Bronchial epithelial cell (primary cell): ENCODE measurements at regions not wholly inside any gene's neighbourhood (a gene's known extent, or its start where the extent isn't known, plus 50 kb on each side); places are given as distances from the start of the nearest gene placed in this dataset.
"Not testable (repeated sequence)": the region's sequence is repeated elsewhere in the genome, so short reads cannot be mapped to it uniquely, and the experiment has no call there.

ENCODE experiments used
- DNase-seq: peaks from one replicate; pipeline ENCODE4 v3.0.0-alpha.2; 2010; ENCODE audit warnings: low read depth
- FAIRE-seq: peaks from 2 replicates; lab custom pipeline; 2011; peaks lifted over from hg19 to GRCh38; lab: Jason Lieb, UNC
- H3K27me3 ChIP-seq: 2 replicates; pipeline ENCODE4 v1.5.1; 2011; ENCODE audit warnings: low read length; ENCODE audit not compliant: control insufficient read depth, insufficient read depth
- H3K36me3 ChIP-seq: 2 replicates; pipeline ENCODE4 v1.5.1; 2011; ENCODE audit warnings: low read length; ENCODE audit not compliant: control insufficient read depth, insufficient read depth
- H3K4me3 ChIP-seq: 2 replicates; pipeline ENCODE4 v1.5.1; 2011; ENCODE audit warnings: mild to moderate bottlenecking, low read depth, low read length, control low read depth
- TF ChIP-seq, protein P1 (sequence below): IDR thresholded peaks from 2 replicates; pipeline ENCODE4 v1.5.1; 2011; ENCODE audit warnings: mild to moderate bottlenecking, moderate library complexity, low read length, control low read depth, inconsistent platforms; ENCODE audit not compliant: insufficient read depth, severe bottlenecking

DNA sequence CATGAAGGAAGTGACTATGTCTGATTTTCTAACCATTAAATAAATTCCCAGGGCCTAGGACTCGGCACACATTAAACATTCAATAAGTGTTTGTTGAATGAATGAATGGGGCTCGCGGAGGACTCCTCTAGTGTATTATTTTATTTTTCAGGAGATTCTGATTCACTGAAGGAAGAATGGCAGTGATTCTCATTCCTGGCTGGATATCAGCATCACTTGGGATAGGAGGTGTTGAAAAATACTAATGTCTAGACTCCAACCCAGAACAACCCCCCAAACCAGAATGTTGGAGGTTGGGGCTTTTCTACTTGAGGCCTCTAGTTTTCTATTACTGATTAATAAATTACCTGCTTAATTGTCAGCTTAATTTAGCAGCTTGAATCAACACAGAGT lies 195.4 kb downstream of the BTBD3 start:
- no peaks in the 10 kb centered on the region for H3K27me3 ChIP-seq
- DNase-seq (no peak), FAIRE-seq (no peak)
- no peaks in the 10 kb centered on the region for H3K36me3 ChIP-seq
- no peak overlapping the region for H3K4me3 ChIP-seq
- TF ChIP-seq, protein P1, sequence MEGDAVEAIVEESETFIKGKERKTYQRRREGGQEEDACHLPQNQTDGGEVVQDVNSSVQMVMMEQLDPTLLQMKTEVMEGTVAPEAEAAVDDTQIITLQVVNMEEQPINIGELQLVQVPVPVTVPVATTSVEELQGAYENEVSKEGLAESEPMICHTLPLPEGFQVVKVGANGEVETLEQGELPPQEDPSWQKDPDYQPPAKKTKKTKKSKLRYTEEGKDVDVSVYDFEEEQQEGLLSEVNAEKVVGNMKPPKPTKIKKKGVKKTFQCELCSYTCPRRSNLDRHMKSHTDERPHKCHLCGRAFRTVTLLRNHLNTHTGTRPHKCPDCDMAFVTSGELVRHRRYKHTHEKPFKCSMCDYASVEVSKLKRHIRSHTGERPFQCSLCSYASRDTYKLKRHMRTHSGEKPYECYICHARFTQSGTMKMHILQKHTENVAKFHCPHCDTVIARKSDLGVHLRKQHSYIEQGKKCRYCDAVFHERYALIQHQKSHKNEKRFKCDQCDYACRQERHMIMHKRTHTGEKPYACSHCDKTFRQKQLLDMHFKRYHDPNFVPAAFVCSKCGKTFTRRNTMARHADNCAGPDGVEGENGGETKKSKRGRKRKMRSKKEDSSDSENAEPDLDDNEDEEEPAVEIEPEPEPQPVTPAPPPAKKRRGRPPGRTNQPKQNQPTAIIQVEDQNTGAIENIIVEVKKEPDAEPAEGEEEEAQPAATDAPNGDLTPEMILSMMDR: no peak

DNA sequence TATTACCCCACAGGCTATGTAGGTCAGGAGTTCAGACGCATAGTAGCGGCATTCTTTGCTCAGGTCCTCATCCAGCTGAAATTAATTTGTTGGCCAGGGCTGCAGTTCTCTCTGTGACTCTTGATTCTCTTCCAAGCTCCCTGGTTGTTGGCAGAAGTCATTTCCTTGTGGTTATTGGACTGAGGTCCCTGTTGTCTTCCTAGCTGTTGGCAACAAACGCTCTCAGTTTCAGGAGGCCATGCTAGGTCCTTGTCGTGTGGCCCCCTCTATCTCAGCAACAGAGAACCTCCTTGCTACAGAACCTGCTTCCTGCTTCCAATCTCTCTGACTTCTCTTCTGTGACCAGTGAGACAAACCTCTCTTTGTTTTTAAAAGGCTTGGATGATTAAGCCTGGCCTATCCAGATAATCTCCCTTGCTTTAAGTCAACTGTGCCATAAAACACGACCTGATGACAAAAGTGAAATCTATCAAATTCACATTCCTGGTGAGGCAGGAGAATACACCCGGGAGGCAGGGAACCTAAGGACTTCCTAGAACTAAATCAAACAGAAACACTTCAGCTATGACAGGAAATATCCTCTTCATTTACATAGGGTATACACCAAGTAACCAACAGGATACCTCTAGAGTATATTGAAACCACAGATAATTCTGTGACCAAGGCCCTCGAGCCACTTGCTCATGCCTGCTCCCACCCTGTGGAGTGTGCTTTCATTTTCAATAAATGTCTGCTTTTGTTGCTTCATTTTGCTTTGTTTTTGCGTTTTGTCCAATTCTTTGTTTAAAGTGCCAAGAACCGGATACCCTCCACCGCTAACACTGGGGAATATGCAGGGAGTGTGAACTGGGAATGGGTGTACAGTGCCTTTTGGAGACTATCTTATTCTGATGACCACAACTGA lies 196.0 kb downstream of the BTBD3 start:
- no peak overlapping the region for H3K4me3 ChIP-seq
- no peak for FAIRE-seq
- H3K36me3 ChIP-seq: no peaks in the 10 kb centered on the region
- H3K27me3 ChIP-seq: no peaks in the 10 kb centered on the region
- TF ChIP-seq, protein P1: no peak
- DNase-seq: no peak

DNA sequence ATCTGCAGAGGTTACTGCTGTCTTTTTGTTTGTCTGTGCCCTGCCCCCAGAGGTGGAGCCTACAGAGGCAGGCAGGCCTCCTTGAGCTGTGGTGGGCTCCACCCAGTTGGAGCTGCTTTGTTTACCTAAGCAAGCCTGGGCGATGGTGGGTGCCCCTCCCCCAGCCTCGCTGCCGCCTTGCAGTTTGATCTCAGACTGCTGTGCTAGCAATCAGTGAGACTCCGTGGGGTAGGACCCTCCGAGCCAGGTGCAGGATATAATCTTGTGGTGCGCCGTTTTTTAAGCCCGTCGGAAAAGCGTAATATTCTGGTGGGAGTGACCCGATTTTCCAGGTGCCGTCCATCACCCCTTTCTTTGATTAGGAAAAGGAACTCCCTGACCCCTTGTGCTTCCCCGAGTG lies 211.4 kb downstream of the BTBD3 start:
- not testable (repeated sequence) for FAIRE-seq, H3K27me3 ChIP-seq, H3K36me3 ChIP-seq, DNase-seq, H3K4me3 ChIP-seq

DNA sequence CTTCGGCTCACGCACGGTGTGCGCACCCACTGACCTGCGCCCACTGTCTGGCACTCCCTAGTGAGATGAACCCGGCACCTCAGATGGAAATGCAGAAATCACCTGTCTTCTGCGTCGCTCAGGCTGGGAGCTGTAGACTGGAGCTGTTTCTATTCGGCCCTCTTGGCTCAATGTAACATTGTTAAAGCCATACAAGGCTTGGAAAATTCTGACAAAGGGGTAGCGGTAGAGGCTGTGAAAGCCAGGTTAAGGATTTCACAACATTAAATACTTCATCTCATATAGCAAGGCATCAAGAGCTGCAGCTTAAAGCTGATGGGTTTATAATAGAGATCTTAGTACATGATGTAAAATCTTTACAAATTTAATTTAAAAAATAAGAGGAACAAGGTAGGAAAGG lies 211.8 kb downstream of the BTBD3 start:
- not testable (repeated sequence) for H3K4me3 ChIP-seq, H3K27me3 ChIP-seq, FAIRE-seq, DNase-seq, H3K36me3 ChIP-seq

DNA sequence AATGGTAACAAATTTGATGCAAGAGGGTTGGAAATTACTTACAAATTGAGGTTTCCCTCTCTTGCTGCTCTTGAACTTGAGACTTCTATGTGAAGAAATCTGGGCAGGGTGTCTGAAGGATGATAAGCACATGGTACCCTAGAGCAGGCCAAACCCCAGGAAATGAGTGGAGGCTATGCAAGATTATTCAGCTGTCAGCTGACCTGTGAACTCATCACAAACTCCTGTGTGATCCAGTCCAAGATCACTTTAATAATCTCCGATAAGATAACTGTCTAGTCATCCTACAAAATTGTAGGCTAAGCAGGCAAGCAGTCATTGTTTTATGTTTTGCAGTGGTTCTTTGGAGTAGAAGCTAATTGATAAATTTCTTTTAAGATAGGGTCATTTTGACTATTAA lies 213.1 kb downstream of the BTBD3 start:
- H3K4me3 ChIP-seq: no peak overlapping the region
- DNase-seq: no peak
- no peaks in the 10 kb centered on the region for H3K27me3 ChIP-seq
- H3K36me3 ChIP-seq: no peaks in the 10 kb centered on the region
- TF ChIP-seq, protein P1: no peak
- no peak for FAIRE-seq

DNA sequence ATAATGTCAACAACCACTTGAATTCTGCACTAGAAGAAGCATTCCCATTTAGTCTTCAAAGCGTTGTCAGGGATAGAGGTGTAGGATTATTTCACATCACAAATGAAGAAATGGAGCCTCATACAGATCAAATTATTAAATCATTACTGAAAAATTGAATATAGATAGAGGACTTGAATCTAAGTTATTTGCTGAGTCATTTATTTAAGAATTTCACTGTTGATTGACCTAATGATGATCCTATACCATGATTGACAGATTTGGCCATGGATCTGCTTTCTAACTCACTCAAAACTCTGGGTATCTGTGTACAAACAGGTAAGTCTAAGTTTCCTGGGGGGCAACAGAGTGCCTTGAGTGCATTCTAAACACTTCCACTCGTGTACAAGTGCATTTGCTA lies 215.9 kb downstream of the BTBD3 start:
- Histone ChIP-seq H3K36me3 (no peaks in the 10 kb centered on the region), H3K27me3 (no peaks in the 10 kb centered on the region), H3K4me3 (no peak overlapping the region)
- no peak for DNase-seq
- TF ChIP-seq, protein P1: no peak
- no peak for FAIRE-seq

DNA sequence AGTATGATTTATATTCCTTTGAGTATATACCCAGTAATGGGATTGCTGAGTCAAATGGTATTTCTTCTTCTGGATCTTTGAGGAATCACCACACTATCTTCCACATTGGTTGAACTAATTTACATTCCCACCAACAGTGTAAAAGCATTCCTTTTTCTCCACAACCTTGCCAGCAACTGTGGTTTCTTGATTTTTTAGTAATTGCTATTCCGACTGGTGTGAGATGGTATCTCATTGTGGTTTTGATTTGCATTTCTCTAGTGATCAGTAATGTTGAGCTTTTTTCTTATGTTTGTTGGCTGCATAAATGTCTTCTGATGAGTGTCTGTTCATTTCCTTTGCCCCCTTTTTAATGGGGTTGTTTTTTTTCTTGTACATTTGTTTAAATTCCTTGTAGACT lies 228.3 kb downstream of the BTBD3 start:
- H3K27me3 ChIP-seq, DNase-seq, H3K36me3 ChIP-seq, H3K4me3 ChIP-seq, FAIRE-seq: not testable (repeated sequence)
